ENCODE measurements at regions not wholly inside any gene's neighbourhood (a gene's known extent, or its start where the extent isn't known, plus 50 kb on each side); places are given as distances from the start of the nearest gene placed in this dataset.

- H3K4me3 Mint-ChIP-seq: no peak overlapping the region
- H3K4me1 Mint-ChIP-seq: no peaks in the 10 kb centered on the region
- ChIA-PET POLR2A (no interaction called here), CTCF (no interaction called here)
- no peak overlapping the region for H3K27ac Mint-ChIP-seq
- no peaks in the 10 kb centered on the region for H3K36me3 Mint-ChIP-seq (ENCODE audit: low read depth)
- no peaks in the 10 kb centered on the region for H3K27me3 Mint-ChIP-seq
- DNase-seq (no peak), ATAC-seq (no peak)
- peaks cover 7% of the 10 kb centered on the region for H3K9me3 Mint-ChIP-seq (ENCODE audit: low read depth)
- intact Hi-C loops (cut with DNase I, micrococcal nuclease): no loop called here
Measured at GRCh38 chr13:37401721-37402120, 196.8 kb downstream of the POSTN start.

DNA sequence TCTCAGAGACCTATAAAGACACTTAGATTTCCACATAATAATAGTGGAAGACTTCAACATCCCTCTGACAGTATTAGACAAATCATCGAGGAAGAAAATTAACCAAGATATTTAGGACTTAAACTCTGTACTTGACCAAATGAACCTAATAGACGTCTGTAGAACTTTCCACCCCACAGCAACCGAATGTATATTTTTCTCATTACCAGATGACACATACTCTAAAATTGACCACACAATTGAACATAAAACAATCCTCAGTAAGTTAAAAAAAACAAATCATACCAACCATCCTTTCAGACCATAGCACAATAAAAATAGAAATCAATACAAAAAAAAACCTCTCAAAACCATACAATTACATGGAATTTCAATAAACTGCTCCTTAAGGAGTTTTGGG, 201.0 kb downstream of the POSTN start:
- ChIA-PET CTCF (no interaction called here), POLR2A (no interaction called here)
- Mint-ChIP-seq H3K36me3 (ENCODE audit: low read depth) (no peaks in the 10 kb centered on the region), H3K27ac (no peak overlapping the region), H3K27me3 (no peaks in the 10 kb centered on the region), H3K4me1 (no peaks in the 10 kb centered on the region), H3K4me3 (no peak overlapping the region), H3K9me3 (ENCODE audit: low read depth) (peaks cover 9% of the 10 kb centered on the region)
- no peak for ATAC-seq
- intact Hi-C loops (cut with DNase I, micrococcal nuclease): no loop called here
- DNase-seq: no peak

DNA sequence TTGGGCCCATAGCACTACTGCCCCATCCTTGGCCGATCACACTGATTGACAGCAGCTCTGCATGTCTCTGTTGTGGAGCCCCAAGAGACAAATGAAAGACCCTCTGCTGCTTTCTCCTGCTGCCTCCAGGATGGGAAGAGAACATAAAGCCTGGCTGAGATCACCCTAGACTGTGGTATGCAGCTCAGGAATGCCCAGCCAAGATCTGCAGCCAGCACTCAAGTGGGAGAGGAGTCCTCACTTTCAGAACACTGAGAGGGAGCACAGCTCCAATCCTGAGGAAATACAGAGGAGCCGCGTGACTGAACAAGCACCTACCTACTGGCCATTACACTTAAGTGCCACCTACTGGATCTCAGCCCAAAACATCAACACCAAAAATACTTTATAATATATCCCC, 203.0 kb downstream of the POSTN start:
- no peaks in the 10 kb centered on the region for H3K4me1 Mint-ChIP-seq
- H3K36me3 Mint-ChIP-seq (ENCODE audit: low read depth): no peaks in the 10 kb centered on the region

DNA sequence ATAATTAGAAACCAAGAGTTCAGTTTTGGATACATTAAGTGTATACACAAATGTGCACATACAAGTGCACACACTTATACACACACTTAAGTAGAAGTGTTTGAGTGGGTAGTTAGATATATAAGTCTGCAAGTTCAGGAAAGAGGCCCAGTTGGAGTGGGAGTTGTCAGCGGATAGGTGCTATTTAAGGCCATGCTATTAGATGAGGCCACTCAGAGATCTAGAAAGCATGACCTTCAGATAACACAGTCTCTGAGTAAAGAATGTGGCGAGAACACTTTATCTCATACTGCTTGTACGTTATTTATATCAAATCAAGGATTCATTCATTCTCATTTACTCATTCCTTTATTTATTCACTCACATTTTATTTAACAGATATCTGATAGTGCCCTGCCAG, 206.2 kb downstream of the POSTN start:
- ATAC-seq (no peak), DNase-seq (no peak)
- POLR2A ChIA-PET: no interaction called here
- peaks cover 5% of the 10 kb centered on the region for H3K9me3 Mint-ChIP-seq (ENCODE audit: low read depth)
- H3K4me1 Mint-ChIP-seq: no peaks in the 10 kb centered on the region
- H3K36me3 Mint-ChIP-seq (ENCODE audit: low read depth): no peaks in the 10 kb centered on the region
- H3K27ac Mint-ChIP-seq: no peak overlapping the region
- CTCF ChIA-PET: no interaction called here
- intact Hi-C loops (cut with DNase I, micrococcal nuclease): no loop called here
- H3K27me3 Mint-ChIP-seq: peaks cover 3% of the 10 kb centered on the region
- no peak overlapping the region for H3K4me3 Mint-ChIP-seq

More for the DNA sequence above, 203.0 kb downstream of the POSTN start:
- DNase-seq (no peak), ATAC-seq (no peak)
- ChIA-PET POLR2A (no interaction called here), CTCF (no interaction called here)
- intact Hi-C loops (cut with DNase I, micrococcal nuclease): no loop called here
- peaks cover 3% of the 10 kb centered on the region for H3K27me3 Mint-ChIP-seq
- peaks cover 7% of the 10 kb centered on the region for H3K9me3 Mint-ChIP-seq (ENCODE audit: low read depth)
- H3K4me3 Mint-ChIP-seq: no peak overlapping the region
- H3K27ac Mint-ChIP-seq: no peak overlapping the region

GRCh38 chr13:37390735-37391134, 207.8 kb downstream of the POSTN start:
- no peak overlapping the region for H3K27ac Mint-ChIP-seq
- H3K4me3 Mint-ChIP-seq: no peak overlapping the region
- ChIA-PET CTCF (no interaction called here), POLR2A (no interaction called here)
- H3K36me3 Mint-ChIP-seq (ENCODE audit: low read depth): no peaks in the 10 kb centered on the region
- DNase-seq: no peak
- H3K9me3 Mint-ChIP-seq (ENCODE audit: low read depth): peaks cover 5% of the 10 kb centered on the region
- no peaks in the 10 kb centered on the region for H3K4me1 Mint-ChIP-seq
- intact Hi-C loops (cut with DNase I, micrococcal nuclease): no loop called here
- no peak for ATAC-seq
- H3K27me3 Mint-ChIP-seq: peaks cover 3% of the 10 kb centered on the region

- H3K36me3 Mint-ChIP-seq (ENCODE audit: low read depth): no peaks in the 10 kb centered on the region
- H3K9me3 Mint-ChIP-seq (ENCODE audit: low read depth): peaks cover 2% of the 10 kb centered on the region
- DNase-seq: no peak
- ATAC-seq: no peak
- H3K4me3 Mint-ChIP-seq: no peak overlapping the region
- no peaks in the 10 kb centered on the region for H3K27me3 Mint-ChIP-seq
- no peaks in the 10 kb centered on the region for H3K4me1 Mint-ChIP-seq
- H3K27ac Mint-ChIP-seq: no peak overlapping the region
- ChIA-PET CTCF (no interaction called here), POLR2A (no interaction called here)
- intact Hi-C loops (cut with DNase I, micrococcal nuclease): no loop called here
Measured at GRCh38 chr13:37385956-37386670, 212.5 kb downstream of the POSTN start.

DNA sequence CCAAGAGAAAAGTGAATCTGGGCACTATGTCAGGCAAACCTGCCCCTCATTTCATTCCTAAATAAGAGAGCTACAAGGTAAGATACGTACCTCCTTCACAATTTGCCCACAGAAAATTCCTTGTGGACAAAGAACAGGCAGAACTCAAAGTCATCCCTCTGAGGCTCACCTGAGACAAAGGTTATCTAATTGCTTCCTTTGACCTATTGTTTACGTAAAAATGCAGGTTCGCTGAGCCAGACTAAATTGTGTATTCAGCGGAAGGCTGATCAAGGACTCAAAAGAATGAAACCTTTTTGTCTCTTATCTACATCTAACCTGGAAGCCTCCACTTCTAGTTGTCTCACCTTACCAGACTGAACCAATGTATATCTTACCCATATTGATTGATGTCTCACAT, 213.3 kb downstream of the POSTN start:
- Mint-ChIP-seq H3K36me3 (ENCODE audit: low read depth) (no peaks in the 10 kb centered on the region), H3K27ac (no peak overlapping the region), H3K4me3 (no peak overlapping the region), H3K4me1 (no peaks in the 10 kb centered on the region), H3K27me3 (no peaks in the 10 kb centered on the region), H3K9me3 (ENCODE audit: low read depth) (peaks cover 2% of the 10 kb centered on the region)
- ChIA-PET CTCF (interaction anchor here (0.6 kb wide), 2 partner anchors 160 to 910 kb away, joined by 3 read pairs; no protein-coding TSS in a partner anchor), POLR2A (no interaction called here)
- DNase-seq (no peak), ATAC-seq (no peak)
- intact Hi-C loops (cut with DNase I, micrococcal nuclease): no loop called here

GRCh38 chr13:37383856-37384370, 214.7 kb downstream of the POSTN start:
- Mint-ChIP-seq H3K4me3 (no peak overlapping the region), H3K27me3 (no peaks in the 10 kb centered on the region), H3K9me3 (ENCODE audit: low read depth) (peaks cover 2% of the 10 kb centered on the region), H3K27ac (no peak overlapping the region), H3K36me3 (ENCODE audit: low read depth) (no peaks in the 10 kb centered on the region), H3K4me1 (no peaks in the 10 kb centered on the region)
- ChIA-PET CTCF (interaction anchor here (0.8 kb wide), 1 partner anchor 186 kb away, joined by 3 read pairs; no protein-coding TSS in a partner anchor), POLR2A (no interaction called here)
- no peak for ATAC-seq
- intact Hi-C loops (cut with DNase I, micrococcal nuclease): no loop called here
- no peak for DNase-seq

- H3K4me1 Mint-ChIP-seq: no peaks in the 10 kb centered on the region
- POLR2A ChIA-PET: no interaction called here
- no peak for ATAC-seq
- no peaks in the 10 kb centered on the region for H3K36me3 Mint-ChIP-seq (ENCODE audit: low read depth)
- no peak overlapping the region for H3K27ac Mint-ChIP-seq
- H3K9me3 Mint-ChIP-seq (ENCODE audit: low read depth): peaks cover 2% of the 10 kb centered on the region
- no peak for DNase-seq
- no peak overlapping the region for H3K4me3 Mint-ChIP-seq
- CTCF ChIA-PET: no interaction called here
- no peaks in the 10 kb centered on the region for H3K27me3 Mint-ChIP-seq
- intact Hi-C loops (cut with DNase I, micrococcal nuclease): no loop called here
Measured at GRCh38 chr13:37383046-37383445, 215.5 kb downstream of the POSTN start.

DNA sequence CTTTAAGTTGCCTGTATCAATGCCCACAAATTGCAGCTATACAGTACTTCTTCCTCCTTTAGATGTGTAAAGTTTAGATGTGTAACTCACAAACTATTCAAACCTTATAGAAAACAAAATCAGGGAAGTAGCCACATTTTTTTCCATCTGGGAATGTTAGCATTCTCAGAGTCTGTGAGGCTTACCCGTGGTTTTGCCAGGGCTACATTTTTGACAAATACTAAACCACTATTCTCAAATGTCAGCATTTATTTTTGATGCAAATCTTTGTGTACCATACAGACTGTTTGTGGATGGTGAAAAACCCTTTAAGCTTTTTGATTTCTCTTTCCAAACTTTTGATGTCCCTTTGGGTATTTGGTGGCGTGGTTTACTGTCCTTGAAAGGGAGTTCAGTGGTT, 216.4 kb downstream of the POSTN start:
- H3K4me1 Mint-ChIP-seq: no peaks in the 10 kb centered on the region
- no peak overlapping the region for H3K4me3 Mint-ChIP-seq
- no peak for ATAC-seq
- no peak overlapping the region for H3K27ac Mint-ChIP-seq
- intact Hi-C loops (cut with DNase I, micrococcal nuclease): no loop called here
- H3K9me3 Mint-ChIP-seq (ENCODE audit: low read depth): peaks cover 2% of the 10 kb centered on the region
- ChIA-PET CTCF (interaction anchor here (0.5 kb wide), 1 partner anchor 14 kb away, joined by 3 read pairs; no protein-coding TSS in a partner anchor), POLR2A (no interaction called here)
- no peaks in the 10 kb centered on the region for H3K27me3 Mint-ChIP-seq
- H3K36me3 Mint-ChIP-seq (ENCODE audit: low read depth): no peaks in the 10 kb centered on the region
- no peak for DNase-seq

- H3K27me3 Mint-ChIP-seq: no peaks in the 10 kb centered on the region
- ChIA-PET CTCF (no interaction called here), POLR2A (no interaction called here)
- no peak overlapping the region for H3K27ac Mint-ChIP-seq
- H3K36me3 Mint-ChIP-seq (ENCODE audit: low read depth): no peaks in the 10 kb centered on the region
- ATAC-seq (no peak), DNase-seq (no peak)
- peaks cover 2% of the 10 kb centered on the region for H3K9me3 Mint-ChIP-seq (ENCODE audit: low read depth)
- intact Hi-C loops (cut with DNase I, micrococcal nuclease): no loop called here
- H3K4me1 Mint-ChIP-seq: no peaks in the 10 kb centered on the region
- no peak overlapping the region for H3K4me3 Mint-ChIP-seq
Measured at GRCh38 chr13:37381502-37381901, 217.1 kb downstream of the POSTN start.

DNA sequence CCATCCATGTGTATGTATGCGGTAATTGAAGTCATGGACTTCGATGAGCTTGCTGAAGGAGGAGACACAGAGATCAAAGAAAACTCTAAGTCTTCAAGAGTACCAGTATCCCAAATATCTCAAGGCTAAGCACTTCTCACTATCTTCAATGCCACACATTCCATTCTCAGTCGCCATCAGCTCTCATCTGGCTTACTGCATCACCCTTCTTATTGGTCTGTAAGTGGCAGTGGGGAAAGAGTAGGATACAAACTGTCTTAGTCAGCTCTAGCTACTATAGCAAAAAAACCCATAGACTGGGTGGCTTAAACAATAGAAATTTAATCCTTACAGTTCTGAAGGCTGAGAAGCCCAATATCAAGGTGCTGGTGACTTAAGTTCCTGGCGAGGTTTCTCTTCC, 218.7 kb downstream of the POSTN start:
- H3K27ac Mint-ChIP-seq: no peak overlapping the region
- no peaks in the 10 kb centered on the region for H3K4me1 Mint-ChIP-seq
- POLR2A ChIA-PET: no interaction called here

More for the DNA sequence above, 218.7 kb downstream of the POSTN start:
- no peak overlapping the region for H3K4me3 Mint-ChIP-seq
- no peak for DNase-seq
- intact Hi-C loops (cut with DNase I, micrococcal nuclease): no loop called here
- CTCF ChIA-PET: no interaction called here
- no peaks in the 10 kb centered on the region for H3K27me3 Mint-ChIP-seq
- no peak for ATAC-seq
- no peaks in the 10 kb centered on the region for H3K36me3 Mint-ChIP-seq (ENCODE audit: low read depth)
- no peaks in the 10 kb centered on the region for H3K9me3 Mint-ChIP-seq (ENCODE audit: low read depth)
